ENCODE measurements at regions not wholly inside any gene's neighbourhood (a gene's known extent, or its start where the extent isn't known, plus 50 kb on each side); places are given as distances from the start of the nearest gene placed in this dataset.
"Not testable (repeated sequence)": the region's sequence is repeated elsewhere in the genome, so short reads cannot be mapped to it uniquely, and the experiment has no call there.

DNA sequence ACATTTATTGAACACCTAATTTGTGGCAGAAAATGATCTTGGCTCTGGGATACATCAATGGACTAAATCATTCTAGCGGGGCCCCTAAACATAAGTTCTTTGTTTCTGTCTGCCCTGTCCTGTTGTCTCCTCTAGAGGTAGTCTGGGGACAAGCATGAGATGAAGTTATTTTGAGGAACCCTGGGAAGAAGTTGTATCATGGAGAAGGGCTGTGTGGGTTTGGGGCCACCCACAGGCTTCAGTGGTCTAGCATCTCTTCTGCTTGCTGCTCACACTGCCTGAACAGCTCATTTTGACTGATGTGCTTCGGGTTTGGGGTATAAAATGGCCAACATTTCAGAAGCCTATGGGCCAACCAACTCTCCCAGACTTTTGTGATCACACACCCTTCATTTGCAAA lies 50.3 kb upstream of the OSBPL11 start:
- DNase-seq = no peak

DNA sequence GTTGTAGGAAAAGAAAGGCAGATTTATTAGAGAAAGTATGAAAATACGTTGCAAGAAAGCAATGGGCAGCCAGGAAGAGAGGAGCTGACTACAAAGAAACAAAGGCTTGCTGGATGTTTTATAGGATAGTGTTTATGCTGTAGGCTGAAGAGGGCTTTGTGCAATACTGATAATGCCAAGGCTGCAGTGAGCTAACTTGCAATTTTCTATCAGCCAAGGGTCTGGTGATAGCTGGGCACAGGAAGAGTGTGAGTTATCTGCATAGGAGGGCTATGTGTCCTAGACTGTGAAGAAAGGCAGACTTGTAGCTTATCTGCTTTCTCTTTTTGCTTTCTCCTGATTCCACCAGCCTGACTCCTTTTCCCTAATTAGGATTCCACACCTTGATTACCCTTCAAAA lies 51.3 kb upstream of the OSBPL11 start:
- no peak for DNase-seq

DNA sequence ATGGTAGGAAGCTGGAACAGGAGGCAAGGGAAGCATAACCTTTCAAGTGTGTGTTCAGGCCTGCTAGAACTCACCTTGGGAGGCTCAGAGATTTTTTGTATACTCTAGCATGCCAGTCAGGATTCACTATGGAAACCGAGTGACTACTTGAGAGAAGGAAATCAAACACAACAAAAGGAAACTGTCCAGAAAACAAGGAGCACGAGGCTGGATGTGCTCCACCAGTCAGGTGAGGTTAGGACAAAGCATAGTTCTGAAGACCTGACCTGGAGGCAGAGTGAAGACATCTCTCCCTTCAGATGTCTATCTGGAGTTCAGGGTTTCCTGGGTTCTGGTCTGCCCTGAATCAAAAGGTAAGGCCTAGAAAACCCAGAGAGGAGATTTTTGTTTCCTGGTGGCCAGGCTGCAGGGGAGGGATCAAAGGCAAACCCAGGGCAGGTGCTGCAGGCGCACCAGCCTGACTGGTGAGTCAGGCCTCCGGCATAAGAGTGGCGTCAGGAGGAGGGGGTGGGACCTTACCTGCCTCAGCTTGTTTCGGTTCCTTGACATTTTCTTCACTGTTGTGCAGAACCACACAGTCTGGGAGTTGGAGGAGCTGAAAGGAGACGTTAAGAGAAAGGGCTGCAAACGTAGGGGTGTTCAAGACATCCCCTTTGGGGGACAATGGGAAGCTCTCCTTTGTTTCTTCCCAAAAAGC lies 52.2 kb upstream of the OSBPL11 start:
- no peak for DNase-seq

GRCh38 chr3:125651244-125651643 lies 55.9 kb upstream of the OSBPL11 start:
- no peak for DNase-seq

DNA sequence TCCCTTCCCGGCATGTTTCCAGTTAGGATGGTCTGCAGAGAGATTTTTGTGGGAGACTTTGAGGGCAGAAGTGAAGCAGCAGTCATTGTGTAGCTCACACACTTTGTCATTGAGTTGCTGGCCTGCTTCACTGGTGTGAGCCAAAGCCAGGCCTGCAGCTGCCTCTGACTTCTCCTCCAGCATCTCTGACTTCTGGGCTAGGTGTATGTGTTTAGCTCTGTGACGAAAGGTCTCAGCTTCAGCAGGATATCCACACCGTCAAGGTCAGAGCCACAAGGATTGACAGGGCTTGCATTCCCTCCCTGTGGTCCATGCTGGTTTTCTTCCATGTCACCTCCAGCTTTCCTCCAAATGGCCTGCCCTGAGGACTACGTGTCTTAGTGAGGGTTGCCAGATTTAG lies 57.1 kb upstream of the OSBPL11 start:
- no peak for DNase-seq

DNA sequence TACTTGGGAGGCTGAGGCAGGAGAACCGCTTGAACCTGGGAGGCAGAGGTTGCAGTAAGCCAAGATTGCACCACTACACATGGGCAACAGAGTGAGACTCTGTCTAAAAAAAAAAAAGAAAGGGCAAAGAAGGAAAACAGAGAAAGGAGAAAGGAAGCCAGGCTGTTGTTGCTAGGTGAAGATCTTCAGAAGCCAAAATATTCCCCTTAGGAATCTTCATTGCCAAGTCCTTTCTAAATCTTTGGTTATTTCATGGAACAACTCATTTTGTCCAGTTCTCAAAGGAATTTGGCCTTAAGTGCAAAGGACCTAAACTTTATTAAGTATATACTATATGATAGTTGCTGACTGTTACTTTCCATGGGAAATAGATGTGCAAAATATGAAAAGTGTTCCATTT lies 59.2 kb upstream of the OSBPL11 start:
- DNase-seq = no peak

GRCh38 chr3:125662675-125663074 lies 67.4 kb upstream of the OSBPL11 start:
- no peak for DNase-seq

DNA sequence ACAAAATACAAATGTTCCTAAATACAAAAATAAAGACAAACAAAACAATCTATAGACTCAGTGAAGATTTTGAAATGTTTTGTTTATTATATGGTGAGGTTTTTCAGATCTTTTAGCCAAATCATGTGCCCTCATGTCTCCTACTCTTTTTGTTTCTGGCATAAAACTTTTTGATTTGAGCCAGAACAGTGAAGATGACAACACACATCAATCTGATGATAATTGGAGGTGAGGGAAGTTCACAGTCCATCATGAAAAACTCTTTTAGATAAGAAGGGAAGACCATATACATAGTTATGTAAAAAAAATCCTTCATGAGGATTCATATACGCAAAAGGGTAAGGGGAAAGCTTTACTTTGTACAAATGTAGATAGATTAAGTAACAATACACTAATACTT lies 75.1 kb upstream of the OSBPL11 start:
- no peak for DNase-seq

DNA sequence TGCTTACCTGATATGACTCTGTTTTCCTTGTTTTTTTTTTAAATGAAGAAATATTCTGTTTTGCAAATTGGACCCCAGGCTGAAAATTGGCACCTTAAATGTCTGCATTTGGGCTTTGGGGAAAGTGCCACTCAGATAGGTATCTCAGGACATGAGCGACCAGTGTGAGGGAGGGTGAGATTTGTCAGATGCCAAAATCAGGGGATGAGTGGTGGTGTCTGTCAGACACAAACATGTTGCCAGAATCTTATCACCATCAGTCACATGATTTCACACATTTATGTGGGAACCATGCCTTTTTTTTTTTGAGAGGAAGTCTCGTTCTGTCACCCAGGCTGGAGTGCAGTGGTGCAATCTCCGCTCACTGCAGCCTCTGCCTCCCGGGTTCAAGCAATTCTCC lies 75.6 kb upstream of the OSBPL11 start:
- no peak for DNase-seq

GRCh38 chr3:125671461-125672243 lies 76.4 kb upstream of the OSBPL11 start:
- no peak for DNase-seq

DNA sequence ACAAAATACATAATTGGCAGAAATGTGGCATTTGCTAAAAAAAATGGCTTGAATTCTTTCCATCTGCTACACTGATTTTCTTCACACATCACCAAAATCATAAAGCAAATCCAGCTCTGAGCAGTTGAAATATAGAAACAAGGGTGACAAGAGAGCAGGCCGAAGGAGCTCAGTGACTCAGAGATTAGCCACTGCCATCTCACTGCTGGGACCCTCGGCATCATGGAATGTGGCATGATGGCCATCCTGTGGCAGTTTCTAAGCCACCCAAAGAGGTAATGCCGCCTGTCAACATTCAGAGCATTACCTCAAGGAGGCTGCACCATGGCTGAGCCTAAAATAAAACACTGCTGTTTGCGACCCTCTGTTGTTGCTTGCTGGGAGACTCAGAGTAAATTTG lies 80.5 kb upstream of the OSBPL11 start:
- no peak for DNase-seq

GRCh38 chr3:125679258-125679657 lies 84.0 kb upstream of the OSBPL11 start:
- no peak for DNase-seq

DNA sequence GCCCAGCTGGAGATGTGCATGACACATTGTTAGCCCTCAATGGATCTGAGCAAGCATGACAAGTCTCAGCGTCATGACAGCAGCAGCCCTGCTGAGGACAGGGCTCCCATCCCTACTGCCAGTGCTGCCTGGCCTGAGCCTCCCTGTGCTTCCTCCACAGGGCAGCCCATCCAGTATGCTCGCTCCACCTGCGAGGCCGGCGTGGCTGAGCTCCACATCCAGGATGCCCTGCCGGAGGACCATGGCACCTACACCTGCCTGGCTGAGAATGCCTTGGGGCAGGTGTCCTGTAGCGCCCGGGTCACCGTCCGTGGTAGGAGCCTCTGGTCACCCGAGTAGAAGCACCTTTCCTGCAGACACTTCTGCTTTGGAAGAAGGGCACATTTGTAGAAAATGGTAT lies 85.8 kb upstream of the OSBPL11 start:
- DNase-seq = no peak

GRCh38 chr3:125681906-125682305 lies 86.6 kb upstream of the OSBPL11 start:
- DNase-seq = not testable (repeated sequence)

DNA sequence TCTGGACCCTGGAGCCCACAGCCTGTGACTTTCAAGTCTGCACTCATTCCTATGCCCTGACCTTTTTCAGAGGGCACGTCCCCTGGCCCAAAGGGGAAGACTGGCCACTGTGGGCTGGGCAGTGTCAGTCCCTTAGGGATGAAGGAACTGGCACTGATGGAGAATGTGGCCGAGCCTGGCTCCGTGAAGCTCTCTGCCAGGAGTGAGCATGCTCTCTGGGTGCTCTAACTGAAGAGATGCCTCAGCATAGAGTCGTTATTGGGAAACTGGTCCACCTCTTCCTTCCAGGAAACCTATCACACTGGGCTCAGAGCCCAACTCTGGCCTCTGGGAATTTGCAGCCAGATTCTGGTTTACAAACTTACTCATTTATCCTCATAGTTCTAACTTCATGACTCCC lies 87.3 kb upstream of the OSBPL11 start:
- DNase-seq = not testable (repeated sequence)

- no peak for DNase-seq
Measured at GRCh38 chr3:125683067-125683829, 88.0 kb upstream of the OSBPL11 start.

DNA sequence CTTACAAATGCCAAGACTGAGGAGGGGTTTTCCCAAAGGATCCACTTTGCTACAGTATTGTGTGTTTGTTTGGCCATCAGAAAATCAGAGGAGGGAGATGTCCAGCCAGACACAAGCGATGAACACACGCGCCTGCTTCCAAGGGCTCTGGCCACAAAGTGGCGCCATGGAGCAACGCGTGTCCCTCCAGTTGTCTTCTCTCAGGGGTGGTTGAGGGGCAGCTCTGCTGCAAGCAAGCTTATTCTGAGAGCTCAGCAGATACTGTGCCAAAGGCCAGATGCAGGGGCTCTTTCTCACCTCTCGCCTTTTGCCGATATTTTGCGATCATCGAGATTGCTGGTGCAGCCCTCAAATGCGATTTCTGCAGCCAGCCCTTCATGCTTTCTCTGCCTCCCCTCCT lies 88.9 kb upstream of the OSBPL11 start:
- no peak for DNase-seq

GRCh38 chr3:125685741-125686140 lies 90.4 kb upstream of the OSBPL11 start:
- not testable (repeated sequence) for DNase-seq

GRCh38 chr3:125692361-125692760 lies 97.1 kb upstream of the OSBPL11 start:
- no peak for DNase-seq

DNA sequence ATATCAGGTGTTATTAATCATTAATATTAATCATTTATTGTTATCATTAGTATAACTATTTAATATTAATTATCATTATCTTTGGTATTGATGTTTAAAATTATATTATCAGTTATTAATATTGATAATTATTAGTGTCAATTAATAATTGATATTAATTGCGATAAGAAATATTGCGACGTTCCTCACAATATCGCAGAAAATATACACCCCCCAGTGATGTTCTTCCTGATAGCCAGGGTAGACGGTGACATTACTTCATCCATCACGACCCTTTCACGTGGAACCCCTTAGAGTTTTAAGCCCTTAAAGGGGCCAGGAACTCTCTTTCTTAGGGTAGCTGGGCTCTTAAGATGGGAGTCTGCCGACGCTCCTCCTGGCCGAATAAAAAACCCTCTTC lies 98.6 kb upstream of the OSBPL11 start:
- no peak for DNase-seq

GRCh38 chr3:125694761-125695294 lies 99.5 kb upstream of the OSBPL11 start:
- no peak for DNase-seq

- no peak for DNase-seq
Measured at GRCh38 chr3:125695688-125696087, 100.4 kb upstream of the OSBPL11 start.

DNA sequence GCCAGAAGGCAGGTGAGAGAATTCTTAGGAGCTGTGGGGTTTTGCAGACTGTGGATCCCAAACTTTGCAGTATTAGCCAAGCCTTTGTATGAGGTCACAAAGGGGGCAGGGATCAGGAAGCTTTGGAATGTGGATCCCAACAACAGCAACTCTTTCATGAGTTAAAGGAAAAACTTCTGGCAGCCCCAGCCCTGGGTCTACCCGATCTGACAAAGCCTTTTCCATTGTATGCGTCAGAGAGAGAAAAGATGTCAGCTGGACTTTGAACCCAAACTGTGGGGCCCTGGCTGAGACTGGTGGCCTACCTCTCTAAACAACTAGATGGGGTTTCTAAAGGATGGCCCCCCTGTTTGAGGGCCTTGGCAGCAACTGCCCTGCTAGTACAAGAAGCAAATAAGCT lies 101.8 kb upstream of the OSBPL11 start:
- DNase-seq = not testable (repeated sequence)

All from CD4-positive, alpha-beta T cell treated with Interferon gamma for 1 hour (primary cell).